OCI-LY1 (cell line): ENCODE measurements at regions not wholly inside any gene's neighbourhood (a gene's known extent, or its start where the extent isn't known, plus 50 kb on each side); places are given as distances from the start of the nearest gene placed in this dataset.

Experiments
- H2AFZ ChIP-seq: fragments of 200-600 bp; sonication (generic), shearing (Covaris generic); 2 replicates; pipeline ENCODE4 v1.6.0; 2014; ENCODE audit warnings: antibody characterized with exemption, mild to moderate bottlenecking, low read length
- H3F3A ChIP-seq: fragments of 200-600 bp; sonication (generic), shearing (Covaris generic); 2 replicates; pipeline ENCODE4 v1.6.0; 2014; ENCODE audit warnings: mild to moderate bottlenecking, antibody characterized with exemption, low read length, moderate library complexity; ENCODE audit not compliant: insufficient read depth
- H3K27ac ChIP-seq: fragments of 200-600 bp; sonication (generic); 2 replicates; pipeline ENCODE4 v1.5.1; 2014; ENCODE audit warnings: low read length, mixed run types, mild to moderate bottlenecking, low read depth; ENCODE audit not compliant: poor library complexity, severe bottlenecking
- H3K27me3 ChIP-seq: fragments of 200-600 bp; sonication (generic); 2 replicates; pipeline ENCODE4 v1.6.0; 2014; ENCODE audit warnings: antibody characterized with exemption, mild to moderate bottlenecking, low read length, moderate library complexity; ENCODE audit not compliant: insufficient read depth
- H3K36me3 ChIP-seq: fragments of 200-600 bp; sonication (generic); 2 replicates; pipeline ENCODE4 v1.6.1; 2014; ENCODE audit warnings: mild to moderate bottlenecking, antibody characterized with exemption, low read length, moderate library complexity, mixed read lengths; ENCODE audit not compliant: insufficient read depth
- H3K4me1 ChIP-seq: fragments of 200-600 bp; sonication (generic); 2 replicates; pipeline ENCODE4 v1.5.1; 2014; ENCODE audit warnings: mild to moderate bottlenecking, low read length, moderate library complexity; ENCODE audit not compliant: insufficient read depth, severe bottlenecking
- H3K4me2 ChIP-seq: fragments of 200-600 bp; sonication (generic), shearing (Covaris generic); 2 replicates; pipeline ENCODE4 v1.6.1; 2014; ENCODE audit warnings: low read length
- H3K4me3 ChIP-seq: fragments of 200-600 bp; sonication (generic); 2 replicates; pipeline ENCODE4 v1.5.1; 2014; ENCODE audit warnings: low read length, low read depth, mild to moderate bottlenecking, mixed read lengths; ENCODE audit not compliant: poor library complexity, severe bottlenecking
- H3K79me2 ChIP-seq: fragments of 200-600 bp; shearing (Covaris generic); 2 replicates; pipeline ENCODE4 v1.6.1; 2016; ENCODE audit warnings: mixed run types, low read length, mixed read lengths; ENCODE audit not compliant: insufficient read depth
- H3K9ac ChIP-seq: fragments of 200-600 bp; sonication (generic), shearing (Covaris generic); 2 replicates; pipeline ENCODE4 v1.6.1; 2014; ENCODE audit warnings: mild to moderate bottlenecking, low read length, mixed read lengths
- H3K9me2 ChIP-seq: fragments of 200-600 bp; sonication (generic), shearing (Covaris generic); 2 replicates; pipeline ENCODE4 v1.6.1; 2014; ENCODE audit warnings: low read depth, mild to moderate bottlenecking, low read length, mixed read lengths
- H3K9me3 ChIP-seq: fragments of 200-600 bp; shearing (Covaris generic); 2 replicates; pipeline ENCODE4 v1.6.1; 2014; ENCODE audit warnings: low read length, mixed read lengths
- H4K20me1 ChIP-seq: fragments of 200-600 bp; sonication (generic), shearing (Covaris generic); 2 replicates; pipeline ENCODE4 v1.6.0; 2016; ENCODE audit warnings: mild to moderate bottlenecking, low read length; ENCODE audit not compliant: insufficient read depth
- CTCF ChIP-seq: fragments of 200-600 bp; sonication (generic), shearing (Covaris generic); IDR thresholded peaks from 2 replicates; pipeline ENCODE4 v1.5.1; 2017; ENCODE audit warnings: mild to moderate bottlenecking, antibody characterized with exemption, low read length, moderate library complexity, mixed read lengths
- EZH2 ChIP-seq: fragments of 200-600 bp; sonication (generic), shearing (Covaris generic); IDR thresholded peaks from 2 replicates; pipeline ENCODE4 v1.8.0; 2017; ENCODE audit warnings: borderline replicate concordance, mixed run types, mild to moderate bottlenecking, antibody characterized with exemption, low read length, moderate library complexity, mixed read lengths

- Histone ChIP-seq H3K9me3 (peaks cover 19% of the 10 kb centered on the region), H3K36me3 (no peaks in the 10 kb centered on the region; the same call in 1 of the 2 replicates), H3F3A (no peaks in the 10 kb centered on the region), H3K27ac (no peak overlapping the region), H3K4me1 (peaks cover 2% of the 10 kb centered on the region), H3K4me3 (no peak overlapping the region), H3K9me2 (no peaks in the 10 kb centered on the region), H3K79me2 (no peaks in the 10 kb centered on the region), H3K4me2 (no peak overlapping the region), H2AFZ (no peak overlapping the region), H3K9ac (no peak overlapping the region), H4K20me1 (no peaks in the 10 kb centered on the region), H3K27me3 (0 out of 2 replicates have a peak, but pooled peaks cover 3% of the 10 kb centered on the region)
- TF ChIP-seq EZH2: no peak
- TF ChIP-seq CTCF: no peak
Observed at GRCh38 chr16:87080571-87081167, 236.5 kb downstream of the C16orf95 start.

- no peak overlapping the region for H2AFZ ChIP-seq
- H3K36me3 ChIP-seq: no peaks in the 10 kb centered on the region; the same call in 1 of the 2 replicates
Observed at GRCh38 chr16:87085441-87085840, 231.8 kb downstream of the C16orf95 start.

GRCh38 chr16:87086156-87086555 is 231.0 kb downstream of the C16orf95 start:
- Histone ChIP-seq H3K4me3 (no peak overlapping the region), H2AFZ (no peak overlapping the region)

More at GRCh38 chr16:87085441-87085840, 231.8 kb downstream of the C16orf95 start:
- Histone ChIP-seq H3K4me2 (no peak overlapping the region), H3K9me3 (peaks cover 14% of the 10 kb centered on the region), H3K9me2 (no peaks in the 10 kb centered on the region), H3K79me2 (no peaks in the 10 kb centered on the region), H3K27ac (no peak overlapping the region), H4K20me1 (no peaks in the 10 kb centered on the region), H3F3A (no peaks in the 10 kb centered on the region), H3K27me3 (0 out of 2 replicates have a peak, but pooled peaks cover 3% of the 10 kb centered on the region), H3K4me3 (no peak overlapping the region), H3K9ac (no peak overlapping the region), H3K4me1 (no peaks in the 10 kb centered on the region)
- TF ChIP-seq CTCF: no peak
- TF ChIP-seq EZH2: no peak

More at GRCh38 chr16:87086156-87086555, 231.0 kb downstream of the C16orf95 start:
- Histone ChIP-seq H3K79me2 (no peaks in the 10 kb centered on the region), H3K9me3 (peaks cover 7% of the 10 kb centered on the region), H3K27ac (no peak overlapping the region), H4K20me1 (no peaks in the 10 kb centered on the region), H3K9me2 (no peaks in the 10 kb centered on the region), H3K9ac (no peak overlapping the region), H3F3A (no peaks in the 10 kb centered on the region), H3K27me3 (0 out of 2 replicates have a peak, but pooled peaks cover 3% of the 10 kb centered on the region), H3K4me2 (no peak overlapping the region), H3K36me3 (no peaks in the 10 kb centered on the region), H3K4me1 (no peaks in the 10 kb centered on the region)
- no peak for TF ChIP-seq EZH2
- TF ChIP-seq CTCF: no peak
